ENCODE measurements at regions not wholly inside any gene's neighbourhood (a gene's known extent, or its start where the extent isn't known, plus 50 kb on each side); places are given as distances from the start of the nearest gene placed in this dataset.

- H3K9ac ChIP-seq (ENCODE audit: insufficient read depth in 1 of 2, low read depth in 2 of 2, low read length in 2 of 2): peak overlapping the region in 1 of 2 experiments; percentile 62; a peak in 1 of 4 replicates
- TF ChIP-seq ZC3H8 (IDR thresholded peaks at IDR 0.05) (no peak), ZNF232 (CRISPR knock-in tag; IDR thresholded peaks at IDR 0.05) (no peak), SMARCE1 (IDR thresholded peaks at IDR 0.05) (no peak), CEBPB (tag; IDR thresholded peaks at IDR 0.05) (peak; percentile 92), CEBPG (CRISPR knock-in tag; IDR thresholded peaks at IDR 0.05) (peak; percentile 37; the same call in 1 of the 2 replicates), CEBPG (tag; conservative IDR thresholded peaks at IDR 0.05 in 1 of 2, IDR thresholded peaks at IDR 0.05 in 1 of 2) (peak; percentile 69 to 87), SAP30 (IDR thresholded peaks at IDR 0.05; ENCODE audit: borderline replicate concordance, insufficient read depth, low read depth, low read length, poor library complexity, severe bottlenecking) (peak; percentile 9), ZSCAN29 (IDR thresholded peaks at IDR 0.05) (no peak), NCOA2 (IDR thresholded peaks at IDR 0.05; ENCODE audit: partially characterized antibody in 2 of 2) (peak in 1 of 2 experiments; percentile 14), MEIS2 (IDR thresholded peaks at IDR 0.05; ENCODE audit: partially characterized antibody) (peak; percentile 26), KLF13 (tag; IDR thresholded peaks at IDR 0.05; ENCODE audit: borderline replicate concordance, low read depth) (no peak), ZNF584 (CRISPR knock-in tag; IDR thresholded peaks at IDR 0.05; ENCODE audit: low read depth) (0 out of 2 replicates have a peak, but pooled peaks have one; percentile 31), UBTF (IDR thresholded peaks at IDR 0.05; ENCODE audit: borderline replicate concordance in 1 of 2, low read depth in 2 of 2, low read length in 2 of 2) (0 out of 4 replicates have a peak, but pooled peaks of 1 of the 2 experiments have one; percentile 13), HMBOX1 (IDR thresholded peaks at IDR 0.05) (no peak), CSDE1 (IDR thresholded peaks at IDR 0.05) (peak in 1 of 2 experiments; percentile 16; a peak in 1 of 4 replicates)
Observed at GRCh38 chr5:124655251-124655917, 91.1 kb downstream of the ZNF608 start.

More at GRCh38 chr5:124655251-124655917, 91.1 kb downstream of the ZNF608 start:
- ChIA-PET CTCF (ENCODE audit: low intra/inter-chr PET ratio) (no interaction called here), POLR2A (interaction anchor here (0.6 to 1.2 kb wide), 5 partner anchors 9 to 26 kb away, joined by 3 to 4 read pairs (median 3); no protein-coding TSS in a partner anchor)
- peak overlapping the region; percentile 69 for H3K4me2 ChIP-seq (ENCODE audit: insufficient read depth, low read length)
- H3K9me3 ChIP-seq (replicated peaks; ENCODE audit: control insufficient read depth, insufficient read depth, low read depth, low read length): no peaks in the 10 kb centered on the region
- ATAC-seq (no peak), FAIRE-seq (no peak), DNase-seq (ENCODE audit: extremely low read depth in 1 of 4, low spot score in 3 of 4) (no peak)
- in situ Hi-C loops (cut with MboI): no loop called here
- no peaks in the 10 kb centered on the region for H3K79me2 ChIP-seq (ENCODE audit: control insufficient read depth, insufficient read depth, low read length)
- no peak overlapping the region for H3K4me3 ChIP-seq
- H3K27ac ChIP-seq (ENCODE audit: extremely low read depth, low read depth, low read length): peak overlapping the region; percentile 80
- H4K20me1 ChIP-seq (replicated peaks; ENCODE audit: control insufficient read depth, insufficient read depth, low read length): no peaks in the 10 kb centered on the region
- 22% methylated on average over 8 of the region's 8 CpGs for WGBS (ENCODE audit: insufficient coverage, low coverage, missing lambda C conversion rate)
- BruUV-seq (replicated peaks): no TSS peak
- intact Hi-C loops (cut with micrococcal nuclease): loop anchor here (10.0 kb wide), 1 partner anchor 1859 kb away; no protein-coding TSS in a partner anchor
- H2AFZ ChIP-seq (ENCODE audit: low read depth, low read length): peak overlapping the region; percentile 80
- no peaks in the 10 kb centered on the region for H3K27me3 ChIP-seq (ENCODE audit: control insufficient read depth in 2 of 2, insufficient read depth in 2 of 2, low read length in 2 of 2)
- peaks cover 18 to 80% of the 10 kb centered on the region in 2 experiments for H3K4me1 ChIP-seq (replicated peaks in 1 of 2; ENCODE audit: control insufficient read depth in 2 of 2, insufficient read depth in 2 of 2, low read length in 2 of 2)
- H3K36me3 ChIP-seq (ENCODE audit: control insufficient read depth, insufficient read depth, low read length): no peaks in the 10 kb centered on the region
- H3K9me1 ChIP-seq (ENCODE audit: control insufficient read depth, insufficient read depth, low read length): no peaks in the 10 kb centered on the region

Data from K562 (cell line).